ENCODE measurements at regions not wholly inside any gene's neighbourhood (a gene's known extent, or its start where the extent isn't known, plus 50 kb on each side); places are given as distances from the start of the nearest gene placed in this dataset.

GRCh38 chr6:148653138-148653776, 93.6 kb upstream of the UST start:
- DNase-seq = peak; percentile 44

- DNase-seq = no peak
Measured at GRCh38 chr6:148657048-148657447, 89.8 kb upstream of the UST start.

- DNase-seq = no peak
Measured at GRCh38 chr6:148658681-148659430, 88.0 kb upstream of the UST start.

- no peak for DNase-seq
Measured at GRCh38 chr6:148667395-148667794, 79.4 kb upstream of the UST start.

GRCh38 chr6:148671085-148671484, 75.7 kb upstream of the UST start:
- no peak for DNase-seq

GRCh38 chr6:148671952-148672351, 74.9 kb upstream of the UST start:
- DNase-seq = no peak

GRCh38 chr6:148674306-148674705, 72.5 kb upstream of the UST start:
- no peak for DNase-seq

GRCh38 chr6:148677594-148678476, 69.0 kb upstream of the UST start:
- DNase-seq = no peak

- no peak for DNase-seq
Measured at GRCh38 chr6:148678682-148679081, 68.1 kb upstream of the UST start.

- no peak for DNase-seq
Measured at GRCh38 chr6:148681666-148682065, 65.2 kb upstream of the UST start.

GRCh38 chr6:148682252-148682651, 64.6 kb upstream of the UST start:
- no peak for DNase-seq

GRCh38 chr6:148682990-148683389, 63.8 kb upstream of the UST start:
- DNase-seq = no peak

GRCh38 chr6:148689168-148689567, 57.7 kb upstream of the UST start:
- no peak for DNase-seq

- peak; percentile 63 for DNase-seq
Measured at GRCh38 chr6:148693882-148694484, 52.8 kb upstream of the UST start.

Data from DMS53 (cell line).